GM21360 (cell line): ENCODE measurements at regions not wholly inside any gene's neighbourhood (a gene's known extent, or its start where the extent isn't known, plus 50 kb on each side); places are given as distances from the start of the nearest gene placed in this dataset.
"Not testable (repeated sequence)": the region's sequence is repeated elsewhere in the genome, so short reads cannot be mapped to it uniquely, and the experiment has no call there.

ENCODE experiments used
- ATAC-seq: cut with Tn5 transposase; IDR thresholded peaks from one replicate; pipeline ENCODE4 v1.9.1; 2021; ENCODE audit warnings: mild to moderate bottlenecking, moderate library complexity; ENCODE audit not compliant: unreplicated experiment

DNA sequence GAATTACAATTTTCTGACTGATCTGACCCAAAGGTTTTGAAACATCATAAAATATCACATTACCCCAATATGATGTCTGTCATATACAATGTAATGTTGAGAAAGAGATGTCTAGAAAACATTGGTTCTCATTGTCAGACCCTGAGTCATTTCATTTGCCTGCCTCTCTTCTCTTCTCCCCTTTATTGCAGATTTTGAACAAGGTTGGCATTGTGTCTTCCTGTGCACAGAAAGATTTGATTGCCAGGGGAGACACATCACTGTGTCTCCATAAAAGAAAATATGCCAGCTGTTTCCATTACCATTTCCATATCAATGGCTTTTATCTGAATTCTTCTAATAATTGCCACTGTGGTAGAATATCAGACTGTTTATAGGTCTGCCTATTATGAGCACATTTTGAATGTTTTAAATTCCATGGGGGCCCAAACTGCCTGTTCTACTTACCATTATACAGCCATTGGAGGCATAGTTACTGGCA, 65.6 kb downstream of the IFI44 start:
- no peak for ATAC-seq

DNA sequence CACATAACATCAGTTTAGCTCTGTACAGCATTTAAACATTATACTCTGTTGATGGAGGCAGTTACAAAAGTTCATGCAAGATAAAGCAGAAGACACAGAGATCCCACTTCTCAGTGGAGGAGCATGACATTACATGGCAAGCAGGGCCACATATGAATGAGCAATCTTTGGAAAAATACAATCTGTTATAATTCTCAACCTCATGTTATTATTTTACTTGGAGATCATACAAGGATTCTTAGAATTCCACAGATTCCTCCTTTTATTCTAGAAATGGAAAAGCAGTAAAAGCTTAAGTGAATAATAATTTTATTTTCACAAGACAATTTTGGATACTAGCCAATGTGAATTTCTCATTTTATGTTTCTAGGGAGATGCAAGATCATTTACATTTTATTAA, 66.6 kb downstream of the IFI44 start:
- no peak for ATAC-seq

DNA sequence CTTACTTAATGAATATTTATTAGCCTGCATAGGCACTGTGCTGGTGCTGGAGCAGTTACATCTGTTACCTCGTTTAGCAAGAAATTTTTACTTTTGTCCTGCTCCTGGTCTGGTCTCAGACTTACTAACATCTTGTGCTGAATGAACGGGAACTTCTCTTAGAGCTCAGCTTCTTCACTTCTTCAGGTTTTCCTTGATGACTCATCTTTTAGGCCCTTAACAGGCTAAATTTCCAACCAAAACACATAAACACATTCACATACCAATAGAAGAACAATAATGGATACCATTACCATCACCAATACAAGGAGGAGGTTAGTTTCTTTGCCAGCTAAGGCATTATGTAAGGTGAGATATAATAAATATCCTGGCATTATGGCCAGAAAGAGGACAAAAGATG, 68.9 kb downstream of the IFI44 start:
- ATAC-seq = no peak

DNA sequence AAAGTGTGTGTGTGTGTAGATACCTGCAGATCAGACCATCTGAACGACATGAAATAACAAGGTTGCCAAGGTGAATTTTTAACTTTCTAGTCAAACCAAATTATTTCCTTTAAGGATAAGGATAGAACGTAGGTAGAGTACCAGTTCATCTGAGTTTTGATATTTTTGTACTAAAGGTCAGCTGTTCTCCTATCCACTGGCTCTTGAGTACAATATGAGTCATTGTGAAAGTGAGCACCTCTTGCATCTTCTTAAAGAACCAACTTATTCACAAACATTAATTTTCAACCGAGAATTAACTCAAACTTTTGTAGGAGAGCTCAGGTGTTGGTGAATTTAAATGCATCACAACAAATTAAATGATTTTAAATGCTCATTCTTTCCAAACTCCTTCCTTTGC, 71.5 kb downstream of the IFI44 start:
- ATAC-seq = peak; percentile 49

DNA sequence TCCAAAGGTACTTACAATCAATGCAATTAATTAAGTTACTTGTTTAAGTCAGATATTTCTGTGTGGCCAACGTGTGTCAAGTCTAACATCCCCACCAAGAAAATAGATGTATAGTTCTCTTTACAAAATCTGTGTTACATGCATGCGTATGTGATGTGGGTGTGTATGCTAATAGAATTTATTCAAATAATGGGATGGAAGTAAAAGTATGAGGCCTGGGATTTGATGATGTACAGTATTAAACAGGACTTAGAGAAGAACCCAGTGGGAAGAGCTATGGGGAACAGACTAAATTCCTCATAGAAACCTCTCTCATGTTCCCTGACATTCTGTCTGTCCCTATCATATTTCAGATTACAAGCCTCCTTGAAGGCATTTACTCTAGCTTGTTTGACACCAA, 72.5 kb downstream of the IFI44 start:
- no peak for ATAC-seq

DNA sequence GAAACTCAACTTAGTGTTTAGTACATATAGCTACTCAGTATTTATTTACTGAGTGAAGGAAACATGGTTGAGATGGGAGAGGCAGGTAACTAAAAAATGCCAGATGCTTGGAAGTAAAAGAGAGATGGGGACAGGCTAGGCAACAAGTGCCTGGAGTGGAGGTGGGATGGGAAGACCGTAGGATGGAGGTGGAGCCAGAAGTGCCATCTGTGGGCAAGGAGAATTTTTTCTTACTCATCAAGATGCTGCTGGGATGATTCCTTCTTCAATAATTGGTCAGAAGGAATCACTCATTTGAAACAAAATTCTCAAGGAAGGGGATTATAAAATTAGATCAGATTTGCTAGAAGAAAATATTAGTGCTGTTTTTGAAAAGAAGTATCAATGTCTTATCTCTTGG, 72.9 kb downstream of the IFI44 start:
- ATAC-seq = no peak

DNA sequence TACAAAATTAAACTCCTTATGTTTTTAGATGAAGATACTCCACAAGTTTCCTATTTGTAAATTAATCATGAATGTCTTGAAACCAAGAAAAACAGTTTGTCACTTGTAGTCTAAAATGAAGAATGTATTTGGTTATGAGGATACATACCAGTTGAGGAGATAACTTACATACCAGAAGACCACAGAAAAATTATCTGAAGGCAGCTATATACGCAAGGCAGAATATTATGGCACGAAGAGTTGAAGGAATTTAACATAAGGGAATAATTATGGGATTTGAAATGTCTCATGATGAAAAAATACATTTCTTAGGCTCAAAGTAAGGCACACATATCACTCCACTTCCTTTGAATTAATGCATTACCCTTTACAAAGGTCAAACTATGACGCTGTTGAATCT, 73.3 kb downstream of the IFI44 start:
- ATAC-seq = no peak

DNA sequence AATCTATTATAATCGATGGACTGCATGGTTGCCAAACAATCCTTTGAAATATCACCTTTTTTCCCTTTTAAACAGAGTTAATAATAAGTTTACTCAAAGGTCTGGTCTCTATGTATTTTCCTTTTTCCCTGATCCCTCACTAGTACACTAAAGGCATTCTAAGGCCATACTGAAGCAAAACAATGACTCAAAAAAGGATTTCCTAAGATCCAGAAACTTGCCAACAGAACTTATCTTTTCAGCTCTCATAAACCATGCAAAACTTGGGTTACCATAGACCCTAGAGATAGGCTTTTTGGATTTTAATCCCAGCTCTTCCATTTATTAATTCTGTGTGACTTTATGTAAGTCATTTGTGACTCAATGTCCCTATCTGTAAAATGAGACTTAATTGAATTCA, 77.1 kb downstream of the IFI44 start:
- no peak for ATAC-seq

DNA sequence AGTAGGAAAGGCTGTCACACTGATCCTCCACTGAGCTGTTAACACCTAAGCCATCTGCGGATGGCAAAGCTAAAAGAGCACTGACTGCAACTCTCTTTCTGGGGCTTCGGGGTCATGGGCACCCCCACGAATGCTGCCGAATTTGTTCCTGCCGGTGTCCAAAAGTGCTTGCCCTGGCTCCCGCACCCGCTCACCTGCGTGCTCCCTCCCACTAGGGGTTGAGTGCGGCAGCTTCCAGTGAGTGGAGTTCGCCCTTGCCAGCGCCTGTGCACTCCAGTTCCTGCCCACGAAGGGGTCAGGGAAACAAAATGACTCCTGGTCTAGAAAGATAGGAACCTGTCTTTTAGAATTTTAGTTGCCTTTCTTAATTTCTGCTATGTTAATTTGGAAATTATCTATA, 78.7 kb downstream of the IFI44 start:
- no peak for ATAC-seq

DNA sequence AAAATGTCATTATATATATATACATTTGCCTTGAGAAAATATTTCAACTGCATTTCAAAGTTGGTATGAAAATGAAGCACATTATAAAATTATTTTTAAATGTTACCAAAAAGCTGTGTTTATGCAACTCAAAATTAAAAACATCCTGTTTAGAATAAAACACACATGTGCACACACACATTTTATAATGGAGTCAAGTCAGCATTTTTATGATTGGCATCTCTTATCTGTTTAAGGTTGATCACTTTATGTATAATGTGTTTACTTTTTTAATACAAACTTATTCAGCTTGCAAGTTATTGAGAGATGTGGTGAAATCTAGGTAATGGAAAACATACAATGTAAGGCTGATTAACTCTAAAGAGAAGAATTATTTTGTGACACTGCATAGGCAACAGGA, 80.4 kb downstream of the IFI44 start:
- no peak for ATAC-seq

DNA sequence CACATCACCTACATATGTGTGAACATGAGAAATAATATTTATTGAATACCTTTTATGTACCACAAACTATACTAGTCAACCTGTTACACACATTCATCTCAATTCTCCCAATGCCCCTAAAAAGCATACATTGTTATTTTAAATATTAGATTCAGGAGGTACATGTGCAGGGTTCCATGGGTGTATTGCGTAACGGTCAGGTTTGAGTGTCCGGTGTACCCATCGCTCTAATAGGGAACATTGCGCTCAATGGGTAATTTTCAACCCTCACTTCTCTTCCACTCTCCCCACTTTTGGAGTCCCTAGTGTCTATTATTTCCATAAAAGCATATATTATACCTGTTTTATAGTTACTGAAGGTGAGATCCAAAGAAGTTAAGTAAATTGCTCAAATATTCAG, 82.0 kb downstream of the IFI44 start:
- ATAC-seq = no peak

DNA sequence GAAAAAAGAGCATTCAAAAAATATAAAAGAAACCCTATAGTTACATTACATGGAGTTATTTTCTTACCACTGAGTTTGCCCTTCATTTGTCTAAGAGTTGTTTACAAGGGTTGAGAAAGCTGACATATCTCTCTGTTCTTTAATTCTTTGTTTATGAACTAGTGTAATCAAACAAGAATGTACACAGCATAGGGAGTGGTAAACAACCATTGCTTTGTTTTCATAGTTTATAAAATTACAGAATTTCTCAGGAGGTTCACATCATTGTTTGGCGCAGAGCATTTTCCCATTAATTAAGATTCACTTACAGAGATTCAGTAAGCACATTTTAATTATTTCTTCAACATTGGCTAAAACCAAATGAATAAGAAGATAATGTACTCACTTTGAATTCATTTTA, 87.6 kb downstream of the IFI44 start:
- ATAC-seq = no peak

DNA sequence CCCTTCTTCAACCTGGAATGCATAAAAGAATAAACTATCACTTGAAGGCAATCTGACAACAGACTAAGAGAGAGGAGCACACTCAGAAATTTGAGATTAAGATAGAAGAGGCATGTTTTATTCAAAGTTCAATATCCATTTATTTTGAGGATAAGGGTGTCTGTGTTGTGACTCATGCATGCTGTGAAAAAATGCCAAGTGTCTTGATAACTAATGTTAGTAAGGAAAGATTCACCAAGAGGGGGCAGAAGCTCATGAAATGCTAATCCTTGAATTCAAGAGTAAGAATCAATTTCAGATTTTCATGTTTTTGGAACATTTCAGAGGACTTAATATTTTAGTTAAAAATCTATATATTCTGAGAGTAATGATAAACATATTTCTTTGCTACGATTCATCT, 94.0 kb downstream of the IFI44 start:
- ATAC-seq = no peak

DNA sequence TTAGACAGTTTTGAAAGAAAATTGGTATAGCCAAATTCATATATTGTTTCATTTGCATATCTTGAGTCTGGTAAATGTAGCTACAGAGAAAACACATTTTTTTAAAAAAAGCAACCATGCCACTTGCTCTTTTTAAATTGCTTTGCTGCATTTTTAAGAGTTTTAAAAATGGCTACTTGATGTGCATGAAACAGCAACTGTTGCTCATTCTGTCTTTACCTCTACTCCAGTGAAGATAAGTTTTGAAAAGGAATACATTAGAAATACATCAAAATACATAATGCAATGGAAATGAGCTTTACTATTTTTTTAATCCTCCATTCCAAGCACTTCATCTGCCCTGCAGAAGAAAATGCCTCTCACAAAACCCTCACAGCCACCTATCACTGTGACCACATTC, 95.5 kb downstream of the IFI44 start:
- no peak for ATAC-seq

DNA sequence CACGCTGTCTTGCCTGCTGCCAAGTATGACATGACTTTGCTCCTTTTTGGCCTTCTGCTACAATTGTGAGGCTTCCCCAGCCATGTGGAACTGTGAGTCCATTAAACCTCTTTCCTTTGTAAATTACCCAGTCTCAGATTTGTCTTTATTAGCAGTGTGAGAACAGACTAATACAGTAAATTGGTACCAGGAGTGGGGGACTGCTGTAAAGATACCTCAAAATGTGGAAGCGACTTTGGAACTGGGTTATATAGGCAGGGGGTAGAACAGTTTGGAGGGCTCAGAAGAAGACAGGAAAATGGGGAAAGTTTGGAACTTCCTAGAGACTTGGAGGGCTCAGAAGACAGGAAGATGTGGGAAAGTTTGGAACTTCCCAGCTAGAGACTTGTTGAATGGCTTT, 104.0 kb downstream of the IFI44 start:
- not testable (repeated sequence) for ATAC-seq

DNA sequence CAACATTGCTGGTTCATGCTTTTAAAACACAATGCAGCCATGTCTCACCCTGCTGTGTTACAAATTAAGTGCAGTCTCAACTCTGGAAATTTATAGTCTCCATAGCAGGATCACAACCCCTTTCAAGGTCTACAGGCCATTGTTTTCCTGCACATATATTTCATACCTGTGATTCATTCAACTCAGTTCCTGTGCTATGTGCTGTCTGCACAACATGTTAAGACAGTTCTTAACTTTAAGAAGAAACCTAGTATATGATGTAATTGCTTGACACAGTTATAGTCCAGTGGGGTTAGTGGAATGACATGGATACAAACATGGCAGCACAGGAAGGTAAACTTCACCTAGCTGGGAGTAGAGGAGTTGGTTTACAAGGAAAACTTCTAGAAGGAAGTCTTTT, 106.4 kb downstream of the IFI44 start:
- no peak for ATAC-seq

DNA sequence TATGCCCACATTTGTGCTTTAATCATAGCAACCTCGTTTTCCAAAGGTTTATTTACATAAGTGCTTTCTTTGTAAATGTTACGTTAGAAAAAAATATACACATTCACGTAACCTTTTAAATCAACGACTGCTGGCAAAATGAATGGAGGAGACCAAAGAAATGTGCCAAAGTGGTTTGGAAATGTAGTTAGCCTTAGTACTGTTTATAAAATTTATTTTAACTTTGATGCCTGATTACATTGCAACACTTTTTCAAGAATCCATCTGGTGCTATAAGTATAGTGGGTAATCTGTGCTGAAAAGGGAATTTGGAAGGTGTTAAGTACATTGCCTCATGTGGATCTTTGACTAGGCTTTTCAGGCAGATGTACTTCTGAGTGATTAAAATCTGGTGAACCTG, 108.9 kb downstream of the IFI44 start:
- no peak for ATAC-seq

DNA sequence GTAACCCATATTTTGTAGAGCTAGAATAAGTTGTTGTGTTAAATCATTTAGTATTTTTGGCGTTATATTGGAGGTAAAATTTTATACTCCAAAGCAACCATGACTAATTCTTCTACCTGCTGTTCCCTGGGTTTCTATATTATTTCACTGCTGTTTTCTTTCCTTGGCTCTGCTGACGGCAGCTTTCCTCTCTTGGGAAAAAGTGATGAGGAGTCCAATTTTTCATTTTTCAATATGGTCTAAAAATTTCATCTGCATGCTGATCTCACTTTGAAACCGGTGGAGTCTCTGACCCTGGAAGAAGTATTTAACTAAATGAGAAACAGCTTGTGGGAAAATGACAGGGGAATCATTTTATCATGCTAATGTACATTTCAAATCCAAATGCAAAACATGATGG, 110.2 kb downstream of the IFI44 start:
- ATAC-seq = no peak

DNA sequence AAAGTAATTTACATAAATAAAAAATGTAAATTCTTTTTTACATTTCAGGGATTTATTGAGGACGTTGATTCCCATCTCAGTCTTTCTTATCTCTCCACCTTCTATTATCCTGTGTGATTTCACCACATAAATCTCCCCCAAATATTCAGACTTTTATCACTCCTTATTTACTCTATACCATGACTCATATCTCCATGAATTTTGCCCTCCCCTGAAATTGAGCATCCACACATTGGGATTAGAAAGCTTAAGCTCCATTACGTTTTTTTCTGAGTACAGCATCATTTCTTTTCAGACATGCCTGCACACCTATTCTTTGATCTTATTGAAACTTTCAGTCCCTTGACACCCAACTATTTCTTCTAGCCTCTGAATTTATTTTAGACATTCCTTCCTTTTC, 111.2 kb downstream of the IFI44 start:
- ATAC-seq = no peak

DNA sequence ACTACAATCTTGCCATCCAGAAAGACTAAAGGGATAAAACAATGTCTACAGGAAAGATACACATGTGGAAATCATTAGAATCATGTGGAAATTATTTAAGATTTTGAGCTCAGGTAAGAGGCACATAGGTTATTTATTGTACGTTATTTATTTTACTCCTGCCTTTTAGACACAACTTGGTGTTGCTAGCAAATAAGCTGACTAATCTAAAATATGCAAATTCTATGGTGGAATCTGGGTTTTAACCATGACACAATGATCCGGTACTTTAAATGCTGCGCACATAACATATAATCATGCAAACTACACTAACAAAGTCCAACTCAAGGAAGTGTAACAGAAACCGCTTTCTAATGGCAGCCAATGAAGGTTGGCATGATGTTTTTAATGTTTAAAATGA, 112.5 kb downstream of the IFI44 start:
- no peak for ATAC-seq

DNA sequence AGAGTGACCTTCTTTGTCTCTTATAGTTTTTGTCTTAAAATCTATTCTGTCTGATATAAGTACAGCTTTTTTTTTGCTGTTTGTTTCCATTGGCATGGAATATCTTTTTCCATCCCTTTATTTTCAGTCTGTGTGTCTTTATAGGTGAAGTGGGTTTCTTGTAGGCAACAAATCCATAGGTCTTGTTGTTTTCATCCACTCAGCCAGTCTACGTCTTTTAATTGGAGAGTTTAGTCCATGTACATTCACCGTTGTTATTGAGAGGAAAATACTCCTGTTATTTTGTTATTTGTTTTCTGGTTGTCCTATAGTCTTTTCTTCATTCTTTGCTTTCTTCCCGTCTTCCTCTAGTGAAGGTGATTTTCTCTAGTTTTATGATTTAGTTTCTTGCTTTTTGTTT, 115.9 kb downstream of the IFI44 start:
- no peak for ATAC-seq

DNA sequence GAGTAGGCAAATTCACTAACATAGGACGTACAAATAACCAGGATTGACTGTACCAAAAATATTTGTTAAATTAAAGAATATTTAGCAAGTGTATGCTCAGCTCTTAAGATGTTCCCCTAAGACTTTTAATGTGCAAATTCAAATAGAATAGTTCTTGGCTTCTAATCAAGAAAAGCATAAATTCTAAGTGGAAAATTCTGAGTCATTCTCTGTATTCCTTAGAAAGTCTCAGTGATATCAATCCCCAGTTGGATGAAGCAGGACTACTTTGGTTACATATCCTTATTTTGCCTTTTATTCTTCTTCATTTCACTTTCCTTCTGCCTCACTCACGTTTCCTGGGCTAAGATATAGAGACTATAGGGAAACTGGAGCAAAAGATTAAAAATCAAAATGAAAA, 130.2 kb downstream of the IFI44 start:
- no peak for ATAC-seq

DNA sequence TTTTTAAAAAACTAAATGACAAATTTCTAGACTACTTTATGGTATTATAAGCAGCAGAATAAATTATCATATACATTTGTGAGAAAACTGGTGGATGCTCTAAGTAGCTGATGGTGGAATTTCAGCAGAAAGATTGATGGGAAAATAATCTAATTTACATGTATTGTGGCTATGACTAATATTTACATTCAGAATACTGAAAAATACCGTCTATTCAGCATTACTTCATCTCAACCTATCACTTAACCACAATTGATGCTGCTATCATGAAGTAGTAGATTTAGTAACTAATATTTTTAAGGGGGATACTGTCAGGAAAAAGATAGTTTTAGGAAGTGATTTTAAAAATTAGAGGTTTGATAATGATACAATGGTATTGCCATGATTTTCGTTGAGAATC, 137.9 kb downstream of the IFI44 start:
- ATAC-seq = no peak

DNA sequence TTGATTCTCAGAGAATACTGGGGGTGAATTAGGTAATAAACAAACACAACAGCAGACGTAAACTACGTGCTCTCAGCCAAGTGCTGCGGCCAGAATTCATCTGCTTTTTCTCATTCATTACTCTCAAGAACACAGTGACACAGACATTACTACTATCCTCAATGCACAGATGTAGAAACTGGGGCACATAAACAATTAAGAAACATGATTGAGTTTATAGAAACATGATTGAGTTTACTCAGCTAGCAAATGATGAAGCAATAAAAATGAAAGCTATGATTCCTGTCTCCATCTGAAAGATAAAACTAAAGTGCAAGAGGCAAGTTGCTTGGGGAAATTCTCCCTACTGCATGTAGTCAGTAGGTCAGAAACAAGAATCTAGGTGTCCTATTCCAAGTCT, 140.5 kb downstream of the IFI44 start:
- no peak for ATAC-seq
